H1 (cell line): ENCODE measurements at regions not wholly inside any gene's neighbourhood (a gene's known extent, or its start where the extent isn't known, plus 50 kb on each side); places are given as distances from the start of the nearest gene placed in this dataset.

Experiments used
- CTCF ChIA-PET: fragments of 300-600 bp; sonication (Branson Sonifier 250); formaldehyde crosslinking; loops from one replicate; lab custom pipeline; 2021; ENCODE audit not compliant: partially characterized antibody; lab: Charles Lee
- POLR2A ChIA-PET: fragments of 300-600 bp; sonication (Branson Sonifier 250); formaldehyde crosslinking; loops from one replicate; lab custom pipeline; 2021; ENCODE audit warnings: inconsistent platforms; ENCODE audit not compliant: partially characterized antibody; lab: Charles Lee
- DNase-seq, 2 experiments: peaks; one replicate each; pipeline versions ENCODE4 v3.0.0 to v3.0.0-alpha.2; 2010 to 2022; ENCODE audit warnings: low spot score in 2 of 2, low read depth in 1 of 2, mixed read lengths in 1 of 2
- FAIRE-seq: peaks from 2 replicates; lab custom pipeline; 2011; peaks lifted over from hg19 to GRCh38; lab: Jason Lieb, UNC
- H2AFZ ChIP-seq: 2 replicates; pipeline ENCODE4 v1.8.1; 2012; ENCODE audit warnings: low read length, inconsistent platforms
- H2AK5ac ChIP-seq: 2 replicates; pipeline ENCODE4 v1.6.1; 2013; ENCODE audit warnings: low read depth, low read length
- H2BK120ac ChIP-seq: replicated peaks from 2 replicates; pipeline ENCODE3; 2013; ENCODE audit warnings: low read depth, low read length, inconsistent platforms
- H2BK12ac ChIP-seq: 2 replicates; pipeline ENCODE4 v1.6.1; 2013; ENCODE audit warnings: low read depth, low read length
- H2BK15ac ChIP-seq: 2 replicates; pipeline ENCODE4 v1.6.1; 2013; ENCODE audit warnings: low read length
- H2BK20ac ChIP-seq: 2 replicates; pipeline ENCODE4 v1.6.1; 2013; ENCODE audit warnings: low read length
- H2BK5ac ChIP-seq: 2 replicates; pipeline ENCODE4 v1.6.1; 2013; ENCODE audit warnings: low read depth, low read length
- H3K14ac ChIP-seq: 2 replicates; pipeline ENCODE4 v1.6.1; 2013; ENCODE audit warnings: inconsistent platforms; ENCODE audit not compliant: insufficient read length
- H3K18ac ChIP-seq: 2 replicates; pipeline ENCODE4 v1.6.1; 2013; ENCODE audit warnings: low read length; ENCODE audit errors: extremely low read depth
- H3K23ac ChIP-seq: 2 replicates; pipeline ENCODE4 v1.6.1; 2013; ENCODE audit warnings: inconsistent platforms; ENCODE audit not compliant: insufficient read length
- H3K23me2 ChIP-seq: 2 replicates; pipeline ENCODE4 v1.6.1; 2013; ENCODE audit warnings: low read depth, low read length
- H3K27ac ChIP-seq: 2 replicates; pipeline ENCODE4 v1.6.1; 2011; ENCODE audit warnings: low read depth, low read length, inconsistent platforms
- H3K27me3 ChIP-seq, 4 experiments: replicated peaks in 1 of 4; 1 replicate in 1 of 4; 2 replicates in 3 of 4; pipeline versions ENCODE4 v1.6.1 to v1.8.1; 2011 to 2013; ENCODE audit warnings: low read length in 3 of 4, mild to moderate bottlenecking in 3 of 4, inconsistent platforms in 2 of 4, mixed read lengths in 2 of 4, moderate library complexity in 1 of 4; ENCODE audit not compliant: control insufficient read depth in 3 of 4, insufficient read depth in 3 of 4; ENCODE audit errors: extremely low read depth in 1 of 4
- H3K36me3 ChIP-seq, 4 experiments: 2 replicates each; pipeline versions ENCODE4 v1.6.1 to v1.8.1; 2011 to 2013; ENCODE audit warnings: mild to moderate bottlenecking in 4 of 4, low read length in 3 of 4, moderate library complexity in 2 of 4, control low read depth in 1 of 4, inconsistent platforms in 1 of 4; ENCODE audit not compliant: insufficient read depth in 4 of 4, control insufficient read depth in 2 of 4
- H3K4ac ChIP-seq: replicated peaks from 2 replicates; pipeline ENCODE3; 2013; ENCODE audit warnings: low read length, low read depth, mixed read lengths, inconsistent platforms; ENCODE audit not compliant: insufficient read length
- H3K4me1 ChIP-seq, 4 experiments: replicated peaks in 1 of 4; 1 replicate in 1 of 4; 2 replicates in 3 of 4; pipeline versions ENCODE4 v1.6.1 to v1.8.1; 2011 to 2013; ENCODE audit warnings: low read length in 3 of 4, inconsistent platforms in 2 of 4, mixed read lengths in 1 of 4; ENCODE audit not compliant: insufficient read depth in 4 of 4, control insufficient read depth in 3 of 4
- H3K4me2 ChIP-seq, 2 experiments: 2 replicates each; pipeline versions ENCODE4 v1.6.1 to v1.8.1; 2011 to 2013; ENCODE audit warnings: low read depth in 2 of 2, low read length in 2 of 2, control low read depth in 1 of 2, inconsistent platforms in 1 of 2, mild to moderate bottlenecking in 1 of 2; ENCODE audit not compliant: insufficient read depth in 1 of 2
- H3K4me3 ChIP-seq, 4 experiments: fragments of 200-600, 300-600 bp in 1 of 4; sonication (generic), shearing (Covaris generic), sonication (Bioruptor Twin) in 1 of 4; 2 replicates each; pipeline versions ENCODE4 v1.5.1 to v1.8.1; 2011 to 2016; ENCODE audit warnings: low read length in 4 of 4, low read depth in 3 of 4, control low read depth in 2 of 4, inconsistent platforms in 2 of 4, mild to moderate bottlenecking in 2 of 4, mixed read lengths in 1 of 4, moderate library complexity in 1 of 4; ENCODE audit not compliant: insufficient read depth in 2 of 4; ENCODE audit errors: extremely low read depth in 1 of 4
- H3K56ac ChIP-seq: replicated peaks from 2 replicates; pipeline ENCODE3; 2013; ENCODE audit warnings: low read depth, mild to moderate bottlenecking, mixed read lengths, low read length, inconsistent platforms; ENCODE audit not compliant: insufficient read length
- H3K79me1 ChIP-seq: 2 replicates; pipeline ENCODE4 v1.6.1; 2013; ENCODE audit warnings: low read depth, low read length, control low read depth
- H3K79me2 ChIP-seq, 2 experiments: 2 replicates each; pipeline versions ENCODE4 v1.6.1 to v1.8.1; 2012 to 2013; ENCODE audit warnings: low read length in 2 of 2, mild to moderate bottlenecking in 2 of 2, inconsistent platforms in 1 of 2; ENCODE audit not compliant: insufficient read depth in 2 of 2, control insufficient read depth in 1 of 2
- H3K9ac ChIP-seq, 4 experiments: replicated peaks in 1 of 4; 1 replicate in 1 of 4; 2 replicates in 3 of 4; pipeline versions ENCODE4 v1.6.1 to v1.8.1; 2011 to 2013; ENCODE audit warnings: low read depth in 3 of 4, low read length in 3 of 4, control low read depth in 2 of 4, mild to moderate bottlenecking in 2 of 4, moderate library complexity in 2 of 4, inconsistent platforms in 1 of 4; ENCODE audit errors: extremely low read depth in 1 of 4
- H3K9me3 ChIP-seq, 2 experiments: 2 replicates each; pipeline versions ENCODE4 v1.6.1 to v1.8.1; 2012 to 2013; ENCODE audit warnings: mild to moderate bottlenecking in 2 of 2, moderate library complexity in 2 of 2, control low read depth in 1 of 2, inconsistent platforms in 1 of 2, low read depth in 1 of 2, low read length in 1 of 2, mixed read lengths in 1 of 2; ENCODE audit not compliant: insufficient read depth in 2 of 2
- H4K20me1 ChIP-seq, 2 experiments: replicated peaks in 1 of 2; 2 replicates each; pipeline versions ENCODE3 to v1.8.1; 2011 to 2013; ENCODE audit warnings: inconsistent platforms in 2 of 2, low read length in 2 of 2, mild to moderate bottlenecking in 1 of 2; ENCODE audit not compliant: insufficient read depth in 2 of 2, control insufficient read depth in 1 of 2
- H4K5ac ChIP-seq: 2 replicates; pipeline ENCODE4 v1.6.1; 2013; ENCODE audit warnings: low read length, low read depth, mixed read lengths, inconsistent platforms; ENCODE audit not compliant: insufficient read length
- H4K8ac ChIP-seq: 2 replicates; pipeline ENCODE4 v1.8.0; 2013; ENCODE audit warnings: mild to moderate bottlenecking, moderate library complexity, low read length, inconsistent platforms; ENCODE audit not compliant: insufficient read depth; ENCODE audit errors: extremely low read depth
- H4K91ac ChIP-seq: replicated peaks from 2 replicates; pipeline ENCODE3; 2013; ENCODE audit warnings: low read length, mixed read lengths, inconsistent platforms; ENCODE audit not compliant: insufficient read length
- BACH1 ChIP-seq: IDR thresholded peaks from 2 replicates; pipeline ENCODE4 v1.6.1; 2012; ENCODE audit warnings: low read length, improper control_type of control experiment
- CEBPB ChIP-seq: IDR thresholded peaks from 2 replicates; pipeline ENCODE4 v1.6.1; 2012; ENCODE audit warnings: low read depth, low read length
- EGR1 ChIP-seq: IDR thresholded peaks from 2 replicates; pipeline ENCODE4 v1.6.1; 2011; ENCODE audit warnings: low read depth, low read length, borderline replicate concordance
- EZH2 ChIP-seq: fragments of 200-600 bp; sonication (generic); IDR thresholded peaks from 2 replicates; pipeline ENCODE4 v1.7.1; 2012; ENCODE audit warnings: low read depth, mild to moderate bottlenecking, moderate library complexity, low read length, inconsistent platforms; ENCODE audit not compliant: severe bottlenecking
- FOSL1 ChIP-seq: IDR thresholded peaks from 2 replicates; pipeline ENCODE4 v1.6.1; 2011; ENCODE audit warnings: mild to moderate bottlenecking, low read depth, low read length, moderate library complexity; ENCODE audit not compliant: insufficient read depth
- HDAC2 ChIP-seq, 2 experiments: fragments of 300-600 bp in 1 of 2; sonication (generic) in 1 of 2; IDR thresholded peaks; 2 replicates each; pipeline ENCODE4 v1.6.1; 2011 to 2012; ENCODE audit warnings: low read depth in 2 of 2, low read length in 2 of 2, mild to moderate bottlenecking in 2 of 2, moderate library complexity in 2 of 2, borderline replicate concordance in 1 of 2, inconsistent platforms in 1 of 2
- KDM5A ChIP-seq: fragments of 200-600 bp; IDR thresholded peaks from 2 replicates; pipeline ENCODE4 v1.7.1; 2012; ENCODE audit warnings: mild to moderate bottlenecking, low read length, inconsistent platforms, mixed read lengths
- RNF2 ChIP-seq: fragments of 200-900, 300-1000 bp; sonication (generic); IDR thresholded peaks from 2 replicates; pipeline ENCODE4 v1.7.1; 2016; ENCODE audit warnings: borderline replicate concordance, low read depth, mild to moderate bottlenecking, antibody characterized with exemption, low read length; ENCODE audit not compliant: poor library complexity, severe bottlenecking; ENCODE audit errors: missing control alignments
- SIX5 ChIP-seq: IDR thresholded peaks from 2 replicates; pipeline ENCODE4 v1.6.1; 2011; ENCODE audit warnings: mild to moderate bottlenecking, low read depth, low read length
- TAF7 ChIP-seq: optimal IDR thresholded peaks from 2 replicates; pipeline ENCODE3; 2011; ENCODE audit warnings: low read depth, mild to moderate bottlenecking, inconsistent platforms, low read length, moderate library complexity, borderline replicate concordance
- WGBS, 2 experiments: shearing (Covaris generic) in 1 of 2; methylation state at CpG; one replicate each; pipeline versions ENCODE4 v1.1.6 to v1.1.7; 2013 to 2015; ENCODE audit warnings: low lambda C conversion rate in 2 of 2, mixed read lengths in 2 of 2, inconsistent platforms in 1 of 2, low coverage in 1 of 2, missing lambda C conversion rate in 1 of 2; ENCODE audit not compliant: insufficient replicate concordance in 2 of 2, insufficient coverage in 1 of 2, insufficient read length in 1 of 2; ENCODE audit errors: extremely low coverage in 1 of 2, missing lambda C conversion rate in 1 of 2; 5-methylcytosine and 5-hydroxymethylcytosine counted together
- TF ChIP-seq, protein P1 (sequence below): IDR thresholded peaks from 2 replicates; pipeline ENCODE4 v1.6.1; 2011; ENCODE audit warnings: low read depth, mild to moderate bottlenecking, low read length; ENCODE audit not compliant: insufficient read depth
- TF ChIP-seq, protein P2 (sequence below): IDR thresholded peaks from 2 replicates; pipeline ENCODE4 v1.6.1; 2012; ENCODE audit warnings: inconsistent platforms
- TF ChIP-seq, protein P3 (sequence below): IDR thresholded peaks from 2 replicates; pipeline ENCODE4 v1.6.1; 2012; ENCODE audit warnings: inconsistent platforms

DNA sequence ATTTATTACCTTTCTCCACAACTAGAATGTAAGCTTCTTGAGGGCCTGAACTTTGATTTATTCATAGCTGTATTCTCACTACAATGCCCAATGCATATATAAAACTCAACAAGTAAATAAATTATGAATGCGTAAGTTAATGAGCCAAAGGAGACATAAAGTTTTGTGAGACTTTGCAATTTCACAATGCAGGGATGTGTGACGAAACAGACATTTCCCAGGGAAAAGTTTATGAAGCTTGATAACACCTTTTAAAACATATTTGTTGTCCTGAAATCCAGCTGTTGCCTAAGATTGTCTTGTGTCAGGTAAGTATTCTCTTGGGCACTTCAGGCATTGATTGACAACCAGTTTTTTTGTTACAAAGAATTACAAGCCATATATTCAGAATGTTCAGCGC is 800.1 kb downstream of the BRINP1 start:
- DNase-seq (no peak), FAIRE-seq (no peak)
- Histone ChIP-seq H4K8ac (no peak overlapping the region), H2BK12ac (no peak overlapping the region), H3K27me3 (no peaks in the 10 kb centered on the region), H2BK5ac (no peak overlapping the region), H3K79me1 (no peaks in the 10 kb centered on the region), H3K4me1 (no peaks in the 10 kb centered on the region), H4K5ac (no peak overlapping the region), H3K14ac (no peak overlapping the region), H4K20me1 (no peaks in the 10 kb centered on the region), H3K56ac (no peak overlapping the region), H2BK15ac (no peak overlapping the region), H3K36me3 (no peaks in the 10 kb centered on the region), H3K4ac (no peak overlapping the region), H3K9ac (no peak overlapping the region), H3K23me2 (no peaks in the 10 kb centered on the region), H3K27ac (no peak overlapping the region), H3K4me3 (no peak overlapping the region), H2BK120ac (no peak overlapping the region), H4K91ac (no peak overlapping the region), H2BK20ac (no peak overlapping the region), H3K79me2 (no peaks in the 10 kb centered on the region), H3K9me3 (no peaks in the 10 kb centered on the region), H2AFZ (no peak overlapping the region), H3K18ac (no peak overlapping the region), H2AK5ac (no peak overlapping the region), H3K4me2 (no peak overlapping the region), H3K23ac (no peak overlapping the region)
- 95% methylated on average over 3 of the region's 3 CpGs; no CpG with 5 or more reads in 1 of the 2 experiments for WGBS, 2 experiments
- POLR2A ChIA-PET: no interaction called here
- CTCF ChIA-PET: interaction anchor here (1.0 kb wide), 1 partner anchor 15 kb away, joined by 3 read pairs; no protein-coding TSS in a partner anchor
- TF ChIP-seq HDAC2 (IDR thresholded peaks at IDR 0.05; ENCODE audit: borderline replicate concordance in 1 of 2, low read depth in 2 of 2, low read length in 2 of 2): no peak
- TF ChIP-seq KDM5A: no peak
- TF ChIP-seq, protein P1, sequence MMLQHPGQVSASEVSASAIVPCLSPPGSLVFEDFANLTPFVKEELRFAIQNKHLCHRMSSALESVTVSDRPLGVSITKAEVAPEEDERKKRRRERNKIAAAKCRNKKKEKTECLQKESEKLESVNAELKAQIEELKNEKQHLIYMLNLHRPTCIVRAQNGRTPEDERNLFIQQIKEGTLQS: no peak
- TF ChIP-seq FOSL1: no peak
- no peak for TF ChIP-seq TAF7
- TF ChIP-seq EZH2: no peak
- TF ChIP-seq SIX5: no peak
- TF ChIP-seq, protein P2, sequence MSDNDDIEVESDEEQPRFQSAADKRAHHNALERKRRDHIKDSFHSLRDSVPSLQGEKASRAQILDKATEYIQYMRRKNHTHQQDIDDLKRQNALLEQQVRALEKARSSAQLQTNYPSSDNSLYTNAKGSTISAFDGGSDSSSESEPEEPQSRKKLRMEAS: no peak
- no peak for TF ChIP-seq BACH1
- TF ChIP-seq EGR1: no peak
- TF ChIP-seq, protein P3, sequence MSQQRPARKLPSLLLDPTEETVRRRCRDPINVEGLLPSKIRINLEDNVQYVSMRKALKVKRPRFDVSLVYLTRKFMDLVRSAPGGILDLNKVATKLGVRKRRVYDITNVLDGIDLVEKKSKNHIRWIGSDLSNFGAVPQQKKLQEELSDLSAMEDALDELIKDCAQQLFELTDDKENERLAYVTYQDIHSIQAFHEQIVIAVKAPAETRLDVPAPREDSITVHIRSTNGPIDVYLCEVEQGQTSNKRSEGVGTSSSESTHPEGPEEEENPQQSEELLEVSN: no peak
- TF ChIP-seq RNF2: no peak
- no peak for TF ChIP-seq CEBPB
